B cell (primary cell): ENCODE measurements at regions not wholly inside any gene's neighbourhood (a gene's known extent, or its start where the extent isn't known, plus 50 kb on each side); places are given as distances from the start of the nearest gene placed in this dataset.
"Not testable (repeated sequence)": the region's sequence is repeated elsewhere in the genome, so short reads cannot be mapped to it uniquely, and the experiment has no call there.

Experiments used
- CTCF ChIP-seq: fragments of 200-600 bp; IDR thresholded peaks from one replicate; pipeline ENCODE4 v1.8.0; 2022; ENCODE audit warnings: antibody characterized with exemption, mild to moderate bottlenecking
- EZH2 ChIP-seq: IDR thresholded peaks from 2 replicates; pipeline ENCODE4 v1.6.1; 2012; ENCODE audit warnings: borderline replicate concordance, low read depth, mild to moderate bottlenecking, moderate library complexity, low read length; ENCODE audit not compliant: insufficient read depth, poor library complexity, severe bottlenecking

GRCh38 chr3:159261333-159261732, 459.5 kb downstream of the MFSD1 start:
- TF ChIP-seq CTCF, EZH2: not testable (repeated sequence)
